ENCODE measurements at regions not wholly inside any gene's neighbourhood (a gene's known extent, or its start where the extent isn't known, plus 50 kb on each side); places are given as distances from the start of the nearest gene placed in this dataset.

DNA sequence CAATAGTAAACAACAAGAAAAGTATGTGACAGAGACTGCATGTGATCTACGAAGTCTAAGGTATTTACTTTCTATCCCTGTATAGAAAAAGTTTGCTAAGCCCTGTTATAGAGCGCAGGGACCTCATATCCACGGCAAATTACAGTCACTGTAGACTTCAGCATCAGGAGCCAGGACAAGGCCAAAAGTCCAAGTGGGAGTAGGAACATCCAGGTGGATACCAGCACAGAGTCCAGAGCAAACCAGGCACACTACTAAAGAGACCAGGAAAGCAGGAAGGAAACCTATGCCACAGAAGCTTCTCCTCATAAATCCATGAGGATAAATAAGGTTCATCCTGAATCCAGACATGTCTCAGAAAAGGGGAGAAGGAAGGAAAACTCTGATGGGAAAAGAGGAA is 342.2 kb upstream of the HTR2A start:
- H3K9me3 ChIP-seq (replicated peaks in 1 of 3), result no peaks in the 10 kb centered on the region
- no peak overlapping the region for H3K4me3 ChIP-seq
- no peaks in the 10 kb centered on the region for H3K27me3 ChIP-seq
- no peaks in the 10 kb centered on the region for H3K36me3 ChIP-seq (replicated peaks in 1 of 2)
- H3K27ac ChIP-seq, result no peak overlapping the region
- 87 to 95% (median 88%) methylated on average over 3 of the region's 3 CpGs for WGBS, 4 donors
- H3K4me1 ChIP-seq (replicated peaks in 1 of 2), result no peaks in the 10 kb centered on the region
- no peak for TF ChIP-seq POLR2A (IDR thresholded peaks at IDR 0.05)
- intact Hi-C loops (cut with DNase I), result no loop called here
- no peak for DNase-seq

DNA sequence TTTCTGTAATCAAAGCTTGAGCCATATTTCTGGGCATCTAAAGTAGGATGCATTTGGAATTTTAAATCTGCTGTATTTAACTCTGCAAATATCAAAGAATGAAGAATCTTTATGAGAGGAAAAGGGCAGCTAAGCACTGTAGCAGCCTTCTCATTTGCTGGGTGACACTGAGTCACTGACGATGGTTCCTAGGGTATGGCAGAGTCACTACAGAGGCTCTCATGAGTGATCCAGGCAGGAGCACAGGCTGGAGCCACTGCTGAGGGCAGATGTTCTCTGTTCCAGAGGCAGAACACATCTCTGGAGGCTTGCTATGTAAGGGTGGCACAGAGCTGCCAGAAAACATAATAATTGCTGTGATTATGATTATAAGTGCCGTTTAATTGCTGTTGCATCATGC is 340.7 kb upstream of the HTR2A start:
- Histone ChIP-seq H3K27ac (no peak overlapping the region), H3K36me3 (replicated peaks in 1 of 2) (no peaks in the 10 kb centered on the region), H3K4me3 (no peak overlapping the region), H3K4me1 (replicated peaks in 1 of 2) (no peaks in the 10 kb centered on the region), H3K27me3 (no peaks in the 10 kb centered on the region), H3K9me3 (replicated peaks in 1 of 3) (no peaks in the 10 kb centered on the region)
- no peak for TF ChIP-seq POLR2A (IDR thresholded peaks at IDR 0.05)
- TF ChIP-seq, protein P1, sequence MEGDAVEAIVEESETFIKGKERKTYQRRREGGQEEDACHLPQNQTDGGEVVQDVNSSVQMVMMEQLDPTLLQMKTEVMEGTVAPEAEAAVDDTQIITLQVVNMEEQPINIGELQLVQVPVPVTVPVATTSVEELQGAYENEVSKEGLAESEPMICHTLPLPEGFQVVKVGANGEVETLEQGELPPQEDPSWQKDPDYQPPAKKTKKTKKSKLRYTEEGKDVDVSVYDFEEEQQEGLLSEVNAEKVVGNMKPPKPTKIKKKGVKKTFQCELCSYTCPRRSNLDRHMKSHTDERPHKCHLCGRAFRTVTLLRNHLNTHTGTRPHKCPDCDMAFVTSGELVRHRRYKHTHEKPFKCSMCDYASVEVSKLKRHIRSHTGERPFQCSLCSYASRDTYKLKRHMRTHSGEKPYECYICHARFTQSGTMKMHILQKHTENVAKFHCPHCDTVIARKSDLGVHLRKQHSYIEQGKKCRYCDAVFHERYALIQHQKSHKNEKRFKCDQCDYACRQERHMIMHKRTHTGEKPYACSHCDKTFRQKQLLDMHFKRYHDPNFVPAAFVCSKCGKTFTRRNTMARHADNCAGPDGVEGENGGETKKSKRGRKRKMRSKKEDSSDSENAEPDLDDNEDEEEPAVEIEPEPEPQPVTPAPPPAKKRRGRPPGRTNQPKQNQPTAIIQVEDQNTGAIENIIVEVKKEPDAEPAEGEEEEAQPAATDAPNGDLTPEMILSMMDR (IDR thresholded peaks at IDR 0.05), result no peak
- DNase-seq, result no peak
- WGBS, 4 donors, result 72 to 83% (median 78%) methylated on average over 2 of the region's 2 CpGs
- intact Hi-C loops (cut with DNase I), result no loop called here

DNA sequence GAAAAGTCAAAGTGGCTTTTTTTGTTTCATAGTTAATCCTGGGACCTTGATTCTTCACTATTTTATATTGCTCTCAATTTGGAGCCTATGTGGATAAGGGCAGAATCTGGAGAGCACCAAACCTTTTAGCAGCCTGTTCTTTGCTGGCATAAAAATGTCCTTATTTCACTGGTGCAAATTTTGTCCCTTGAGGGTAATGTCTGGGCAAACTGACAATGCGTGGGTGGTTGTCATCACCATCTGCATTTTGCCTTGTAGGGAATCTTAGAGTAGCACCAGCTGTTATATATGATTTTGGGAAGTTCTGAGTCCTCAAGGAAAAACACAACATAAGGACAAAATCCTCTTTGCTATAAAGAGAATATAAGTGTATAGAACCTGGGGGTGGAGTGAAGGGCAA is 336.9 kb upstream of the HTR2A start:
- H3K27me3 ChIP-seq, result no peaks in the 10 kb centered on the region
- no peak overlapping the region for H3K27ac ChIP-seq
- no peak overlapping the region for H3K4me3 ChIP-seq
- no peaks in the 10 kb centered on the region for H3K36me3 ChIP-seq (replicated peaks in 1 of 2)
- intact Hi-C loops (cut with DNase I), result no loop called here
- H3K9me3 ChIP-seq (replicated peaks in 1 of 3), result peaks cover 0 to 7% (median 0%) of the 10 kb centered on the region in 3 donors
- DNase-seq, result no peak
- TF ChIP-seq POLR2A (IDR thresholded peaks at IDR 0.05), result no peak
- TF ChIP-seq, protein P1 (IDR thresholded peaks at IDR 0.05), result no peak
- 68 to 93% (median 77%) methylated on average over 1 of the region's 1 CpG for WGBS, 4 donors
- H3K4me1 ChIP-seq (replicated peaks in 1 of 2), result no peaks in the 10 kb centered on the region

DNA sequence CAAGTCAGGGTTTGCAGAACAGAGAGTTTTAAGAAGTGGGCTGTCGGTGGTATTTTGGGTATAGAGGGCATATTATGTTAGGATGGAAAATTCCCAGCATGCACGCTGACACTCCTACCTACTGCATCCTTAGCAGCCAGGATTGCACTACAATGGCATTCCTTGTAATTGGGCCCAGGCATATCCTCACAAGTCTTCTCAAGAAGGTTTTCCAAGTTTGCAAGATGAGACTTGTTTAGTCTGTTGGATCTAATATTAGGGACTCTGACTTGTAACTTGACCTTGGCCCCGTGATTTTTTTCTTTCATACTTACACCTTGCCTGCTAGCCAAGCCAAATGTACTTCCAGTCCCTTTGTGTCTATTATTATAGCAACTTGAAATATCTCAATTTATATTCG is 335.7 kb upstream of the HTR2A start:
- 74 to 79% (median 75%) methylated on average over 4 of the region's 4 CpGs for WGBS, 4 donors
- no peak overlapping the region for H3K27ac ChIP-seq
- TF ChIP-seq, protein P1 (IDR thresholded peaks at IDR 0.05), result no peak
- no peak for TF ChIP-seq POLR2A (IDR thresholded peaks at IDR 0.05)
- no peaks in the 10 kb centered on the region for H3K36me3 ChIP-seq (replicated peaks in 1 of 2)
- H3K4me1 ChIP-seq (replicated peaks in 1 of 2), result no peaks in the 10 kb centered on the region
- peaks cover 0 to 7% (median 0%) of the 10 kb centered on the region in 3 donors for H3K9me3 ChIP-seq (replicated peaks in 1 of 3)
- intact Hi-C loops (cut with DNase I), result no loop called here
- H3K27me3 ChIP-seq, result no peaks in the 10 kb centered on the region
- no peak for DNase-seq
- no peak overlapping the region for H3K4me3 ChIP-seq

DNA sequence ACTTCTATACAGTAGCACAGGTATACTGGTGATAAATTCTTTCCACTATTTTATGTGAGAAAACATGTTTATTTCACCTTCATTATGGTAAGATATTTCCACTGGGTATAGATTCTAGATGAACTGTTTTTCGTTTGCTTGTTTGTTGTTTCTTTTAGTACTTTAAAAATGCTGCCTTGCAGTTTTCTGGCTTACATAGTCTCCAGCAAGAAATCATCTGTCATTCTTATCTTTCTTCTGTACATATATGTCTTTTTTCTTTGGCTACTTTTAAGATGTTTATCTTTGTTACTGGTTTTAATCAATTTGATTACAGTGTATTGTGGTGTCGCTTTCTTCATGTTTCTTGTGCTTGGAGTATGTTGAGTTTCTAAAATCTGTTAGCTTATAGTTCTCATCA is 333.3 kb upstream of the HTR2A start:
- intact Hi-C loops (cut with DNase I), result no loop called here
- WGBS, 4 donors, result 60 to 71% (median 68%) methylated on average over 2 of the region's 2 CpGs
- DNase-seq, result no peak
- TF ChIP-seq, protein P1 (IDR thresholded peaks at IDR 0.05), result no peak
- TF ChIP-seq POLR2A (IDR thresholded peaks at IDR 0.05), result no peak
- Histone ChIP-seq H3K4me1 (replicated peaks in 1 of 2) (no peaks in the 10 kb centered on the region), H3K4me3 (no peak overlapping the region), H3K36me3 (replicated peaks in 1 of 2) (no peaks in the 10 kb centered on the region), H3K27ac (no peak overlapping the region), H3K27me3 (no peaks in the 10 kb centered on the region), H3K9me3 (replicated peaks in 1 of 3) (peaks cover 0 to 7% (median 0%) of the 10 kb centered on the region in 3 donors)

Data from adrenal gland (tissue), 9 donors.